ENCODE measurements at regions not wholly inside any gene's neighbourhood (a gene's known extent, or its start where the extent isn't known, plus 50 kb on each side); places are given as distances from the start of the nearest gene placed in this dataset.

GRCh38 chr12:98067795-98068194 lies 447.6 kb upstream of the TMPO start:
- Histone ChIP-seq H3K36me3 (replicated peaks; ENCODE audit: low read depth, low read length) (no peaks in the 10 kb centered on the region), H3K27me3 (ENCODE audit: low read depth, low read length) (no peaks in the 10 kb centered on the region), H4K20me1 (ENCODE audit: insufficient read depth, low read length) (no peaks in the 10 kb centered on the region), H3K9me3 (ENCODE audit: insufficient read depth, low read length) (no peaks in the 10 kb centered on the region), H3K79me2 (ENCODE audit: low read length) (no peaks in the 10 kb centered on the region), H3K4me1 (ENCODE audit: low read length) (no peaks in the 10 kb centered on the region), H3K27ac (ENCODE audit: low read length) (no peak overlapping the region), H3K4me2 (ENCODE audit: low read length) (no peak overlapping the region), H3K4me3 (ENCODE audit: low read length) (no peak overlapping the region), H2AFZ (ENCODE audit: low read depth, low read length) (no peak overlapping the region), H3K9ac (ENCODE audit: low read length) (no peak overlapping the region)
- TF ChIP-seq, protein P1, sequence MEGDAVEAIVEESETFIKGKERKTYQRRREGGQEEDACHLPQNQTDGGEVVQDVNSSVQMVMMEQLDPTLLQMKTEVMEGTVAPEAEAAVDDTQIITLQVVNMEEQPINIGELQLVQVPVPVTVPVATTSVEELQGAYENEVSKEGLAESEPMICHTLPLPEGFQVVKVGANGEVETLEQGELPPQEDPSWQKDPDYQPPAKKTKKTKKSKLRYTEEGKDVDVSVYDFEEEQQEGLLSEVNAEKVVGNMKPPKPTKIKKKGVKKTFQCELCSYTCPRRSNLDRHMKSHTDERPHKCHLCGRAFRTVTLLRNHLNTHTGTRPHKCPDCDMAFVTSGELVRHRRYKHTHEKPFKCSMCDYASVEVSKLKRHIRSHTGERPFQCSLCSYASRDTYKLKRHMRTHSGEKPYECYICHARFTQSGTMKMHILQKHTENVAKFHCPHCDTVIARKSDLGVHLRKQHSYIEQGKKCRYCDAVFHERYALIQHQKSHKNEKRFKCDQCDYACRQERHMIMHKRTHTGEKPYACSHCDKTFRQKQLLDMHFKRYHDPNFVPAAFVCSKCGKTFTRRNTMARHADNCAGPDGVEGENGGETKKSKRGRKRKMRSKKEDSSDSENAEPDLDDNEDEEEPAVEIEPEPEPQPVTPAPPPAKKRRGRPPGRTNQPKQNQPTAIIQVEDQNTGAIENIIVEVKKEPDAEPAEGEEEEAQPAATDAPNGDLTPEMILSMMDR (IDR thresholded peaks at IDR 0.05; ENCODE audit: low read depth, low read length), result no peak
- TF ChIP-seq EZH2phosphoT487 (IDR thresholded peaks at IDR 0.05; ENCODE audit: low read depth), result no peak

GRCh38 chr12:98073610-98074009 lies 441.8 kb upstream of the TMPO start:
- Histone ChIP-seq H3K4me3 (ENCODE audit: low read length) (no peak overlapping the region), H3K9ac (ENCODE audit: low read length) (no peak overlapping the region), H3K79me2 (ENCODE audit: low read length) (no peaks in the 10 kb centered on the region), H3K4me1 (ENCODE audit: low read length) (no peaks in the 10 kb centered on the region), H3K9me3 (ENCODE audit: insufficient read depth, low read length) (no peaks in the 10 kb centered on the region), H3K27me3 (ENCODE audit: low read depth, low read length) (no peaks in the 10 kb centered on the region), H4K20me1 (ENCODE audit: insufficient read depth, low read length) (no peaks in the 10 kb centered on the region), H3K27ac (ENCODE audit: low read length) (no peak overlapping the region), H2AFZ (ENCODE audit: low read depth, low read length) (no peak overlapping the region), H3K4me2 (ENCODE audit: low read length) (no peak overlapping the region), H3K36me3 (replicated peaks; ENCODE audit: low read depth, low read length) (no peaks in the 10 kb centered on the region)
- TF ChIP-seq, protein P1 (IDR thresholded peaks at IDR 0.05; ENCODE audit: low read depth, low read length), result no peak
- no peak for TF ChIP-seq EZH2phosphoT487 (IDR thresholded peaks at IDR 0.05; ENCODE audit: low read depth)

- Histone ChIP-seq H3K79me2 (ENCODE audit: low read length) (no peaks in the 10 kb centered on the region), H3K27ac (ENCODE audit: low read length) (no peak overlapping the region), H3K9ac (ENCODE audit: low read length) (no peak overlapping the region), H3K9me3 (ENCODE audit: insufficient read depth, low read length) (no peaks in the 10 kb centered on the region), H3K27me3 (ENCODE audit: low read depth, low read length) (no peaks in the 10 kb centered on the region), H3K4me1 (ENCODE audit: low read length) (no peaks in the 10 kb centered on the region), H3K4me3 (ENCODE audit: low read length) (no peak overlapping the region), H4K20me1 (ENCODE audit: insufficient read depth, low read length) (no peaks in the 10 kb centered on the region), H2AFZ (ENCODE audit: low read depth, low read length) (no peak overlapping the region), H3K36me3 (replicated peaks; ENCODE audit: low read depth, low read length) (no peaks in the 10 kb centered on the region), H3K4me2 (ENCODE audit: low read length) (no peak overlapping the region)
- TF ChIP-seq EZH2phosphoT487 (IDR thresholded peaks at IDR 0.05; ENCODE audit: low read depth), result no peak
- TF ChIP-seq, protein P1 (IDR thresholded peaks at IDR 0.05; ENCODE audit: low read depth, low read length), result no peak
Observed at GRCh38 chr12:98074286-98074685, 441.1 kb upstream of the TMPO start.

DNA sequence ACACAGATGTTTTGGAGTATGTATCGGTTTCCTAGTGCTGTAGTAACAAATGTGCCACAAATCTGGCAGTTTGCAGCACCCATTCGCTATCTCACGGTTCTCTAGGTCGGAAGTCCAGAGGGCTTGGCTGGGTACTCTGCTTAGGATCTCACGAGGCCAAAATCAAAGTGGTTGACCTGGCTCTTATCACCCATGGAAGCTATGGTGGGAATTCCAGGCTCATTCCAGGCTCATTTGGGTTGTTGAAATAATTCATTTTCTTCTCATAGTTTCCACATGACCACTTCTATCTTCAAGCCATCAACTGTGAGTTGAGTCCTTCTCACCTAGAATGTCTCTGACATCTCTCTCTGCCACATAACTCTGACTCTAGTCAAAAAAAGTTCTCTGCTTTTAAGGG lies 431.0 kb upstream of the TMPO start:
- Histone ChIP-seq H3K27ac (ENCODE audit: low read length) (no peak overlapping the region), H2AFZ (ENCODE audit: low read depth, low read length) (no peak overlapping the region), H4K20me1 (ENCODE audit: insufficient read depth, low read length) (no peaks in the 10 kb centered on the region), H3K9ac (ENCODE audit: low read length) (no peak overlapping the region), H3K79me2 (ENCODE audit: low read length) (no peaks in the 10 kb centered on the region), H3K27me3 (ENCODE audit: low read depth, low read length) (0 out of 2 replicates have a peak, but pooled peaks cover 8% of the 10 kb centered on the region), H3K4me2 (ENCODE audit: low read length) (no peak overlapping the region), H3K4me3 (ENCODE audit: low read length) (no peak overlapping the region), H3K9me3 (ENCODE audit: insufficient read depth, low read length) (no peaks in the 10 kb centered on the region), H3K36me3 (replicated peaks; ENCODE audit: low read depth, low read length) (no peaks in the 10 kb centered on the region), H3K4me1 (ENCODE audit: low read length) (no peaks in the 10 kb centered on the region)
- TF ChIP-seq EZH2phosphoT487 (IDR thresholded peaks at IDR 0.05; ENCODE audit: low read depth), result no peak
- TF ChIP-seq, protein P1 (IDR thresholded peaks at IDR 0.05; ENCODE audit: low read depth, low read length), result no peak

All from OCI-LY3 (cell line).